Neuronal stem cell (in vitro differentiated cells): ENCODE measurements at regions not wholly inside any gene's neighbourhood (a gene's known extent, or its start where the extent isn't known, plus 50 kb on each side); places are given as distances from the start of the nearest gene placed in this dataset.
"Not testable (repeated sequence)": the region's sequence is repeated elsewhere in the genome, so short reads cannot be mapped to it uniquely, and the experiment has no call there.

Experiments used
- DNase-seq: peaks from one replicate; pipeline ENCODE4 v3.0.0-alpha.2; 2013; ENCODE audit warnings: low spot score
- H2AFZ ChIP-seq: one replicate; pipeline ENCODE4 v1.6.1; 2013; ENCODE audit warnings: mild to moderate bottlenecking, low read length, inconsistent platforms
- H2AK5ac ChIP-seq: 2 replicates; pipeline ENCODE4 v1.6.1; 2013; ENCODE audit warnings: low read depth, mild to moderate bottlenecking, inconsistent platforms, low read length, moderate library complexity, mixed read lengths
- H2BK120ac ChIP-seq: 2 replicates; pipeline ENCODE4 v1.6.1; 2013; ENCODE audit warnings: low read depth, mild to moderate bottlenecking, inconsistent platforms, low read length, moderate library complexity, mixed read lengths
- H2BK12ac ChIP-seq: one replicate; pipeline ENCODE4 v1.6.1; 2013; ENCODE audit warnings: low read length, inconsistent platforms
- H2BK15ac ChIP-seq: 2 replicates; pipeline ENCODE4 v1.6.1; 2013; ENCODE audit warnings: mild to moderate bottlenecking, low read length, inconsistent platforms, mixed read lengths
- H2BK5ac ChIP-seq: one replicate; pipeline ENCODE4 v1.6.1; 2013; ENCODE audit warnings: inconsistent platforms, mild to moderate bottlenecking, low read length, moderate library complexity
- H3K14ac ChIP-seq: one replicate; pipeline ENCODE4 v1.6.1; 2013; ENCODE audit warnings: low read length, inconsistent platforms
- H3K18ac ChIP-seq: 2 replicates; pipeline ENCODE4 v1.6.1; 2013; ENCODE audit warnings: low read length, inconsistent platforms
- H3K23ac ChIP-seq: 2 replicates; pipeline ENCODE4 v1.6.1; 2013; ENCODE audit warnings: low read depth, mild to moderate bottlenecking, mixed read lengths, low read length, inconsistent platforms; ENCODE audit not compliant: poor library complexity
- H3K27ac ChIP-seq: replicated peaks from 3 replicates; pipeline ENCODE4 v1.5.1; 2013; ENCODE audit warnings: low read length, inconsistent platforms
- H3K27me3 ChIP-seq, 3 experiments: 2 replicates each; pipeline ENCODE4 v1.6.1; 2013; ENCODE audit warnings: low read length in 3 of 3, mild to moderate bottlenecking in 2 of 3, inconsistent platforms in 1 of 3, low read depth in 1 of 3, mixed read lengths in 1 of 3, moderate library complexity in 1 of 3; ENCODE audit not compliant: control insufficient read depth in 3 of 3, insufficient read depth in 3 of 3
- H3K36me3 ChIP-seq, 2 donors: replicated peaks in 1 of 2; 2 replicates each; pipeline ENCODE4 v1.6.1; 2013; ENCODE audit warnings: low read length in 2 of 2; ENCODE audit not compliant: control insufficient read depth in 2 of 2, insufficient read depth in 2 of 2
- H3K4ac ChIP-seq: 2 replicates; pipeline ENCODE4 v1.6.1; 2013; ENCODE audit warnings: inconsistent platforms, mild to moderate bottlenecking, low read length, moderate library complexity
- H3K4me1 ChIP-seq, 2 donors: 1 replicate in 1 of 2; 2 replicates in 1 of 2; pipeline ENCODE4 v1.6.1; 2013; ENCODE audit warnings: low read length in 2 of 2, low read depth in 1 of 2; ENCODE audit not compliant: control insufficient read depth in 2 of 2, insufficient read depth in 1 of 2
- H3K4me2 ChIP-seq: one replicate; pipeline ENCODE4 v1.6.1; 2013; ENCODE audit warnings: mild to moderate bottlenecking, low read length, inconsistent platforms; ENCODE audit not compliant: insufficient read depth, poor library complexity, severe bottlenecking
- H3K4me3 ChIP-seq, 2 donors: 2 replicates each; pipeline ENCODE4 v1.5.1; 2013; ENCODE audit warnings: low read length in 2 of 2, mild to moderate bottlenecking in 2 of 2, inconsistent platforms in 1 of 2, moderate library complexity in 1 of 2
- H3K79me1 ChIP-seq: one replicate; pipeline ENCODE4 v1.6.1; 2013; ENCODE audit warnings: low read depth, mild to moderate bottlenecking, inconsistent platforms, low read length, moderate library complexity
- H3K9ac ChIP-seq: one replicate; pipeline ENCODE4 v1.6.1; 2013; ENCODE audit warnings: mild to moderate bottlenecking, low read depth, low read length, inconsistent platforms; ENCODE audit not compliant: poor library complexity
- H3K9me3 ChIP-seq, 2 donors: replicated peaks in 1 of 2; 2 replicates each; pipeline versions ENCODE3 to v1.6.1; 2013; ENCODE audit warnings: low read length in 2 of 2, mild to moderate bottlenecking in 2 of 2, inconsistent platforms in 1 of 2, low read depth in 1 of 2, mixed read lengths in 1 of 2, moderate library complexity in 1 of 2; ENCODE audit not compliant: control insufficient read depth in 2 of 2, insufficient read depth in 1 of 2
- H4K8ac ChIP-seq: one replicate; pipeline ENCODE4 v1.6.1; 2013; ENCODE audit warnings: low read depth, mild to moderate bottlenecking, inconsistent platforms, low read length, moderate library complexity
- H4K91ac ChIP-seq: one replicate; pipeline ENCODE4 v1.6.1; 2013; ENCODE audit warnings: low read length, low read depth, mild to moderate bottlenecking, inconsistent platforms; ENCODE audit not compliant: poor library complexity
- WGBS, 2 donors: extraction: QIAGEN DNeasy Blood & Tissue Kit; methylation state at CpG; one replicate each; pipeline ENCODE4 v1.1.7; 2013; ENCODE audit warnings: missing lambda C conversion rate in 2 of 2, mixed read lengths in 1 of 2; ENCODE audit not compliant: insufficient read length in 2 of 2, insufficient replicate concordance in 1 of 2; ENCODE audit errors: extremely low coverage in 2 of 2; 5-methylcytosine and 5-hydroxymethylcytosine counted together

- no peak for DNase-seq
- peaks cover 0 to 26% (median 0%) of the 10 kb centered on the region in 3 experiments for H3K27me3 ChIP-seq
- no peak overlapping the region for H3K18ac ChIP-seq
- no CpG with 5 or more reads among the region's 4 CpGs for WGBS, 2 donors
- H3K9me3 ChIP-seq, result no peaks in the 10 kb centered on the region
- no peak overlapping the region for H3K9ac ChIP-seq
- no peak overlapping the region for H2BK12ac ChIP-seq
- no peak overlapping the region for H2BK5ac ChIP-seq
- H3K4me2 ChIP-seq, result peak overlapping the region; percentile 28
- no peak overlapping the region for H4K91ac ChIP-seq
- H3K36me3 ChIP-seq, result no peaks in the 10 kb centered on the region
- peaks cover 0 to 14% of the 10 kb centered on the region in 2 donors for H3K4me1 ChIP-seq
- H3K79me1 ChIP-seq, result no peaks in the 10 kb centered on the region
- H3K14ac ChIP-seq, result no peak overlapping the region
- H3K4me3 ChIP-seq, result no peak overlapping the region
- H2BK15ac ChIP-seq, result no peak overlapping the region
- peak overlapping the region; percentile 78 for H3K27ac ChIP-seq
- H3K4ac ChIP-seq, result no peak overlapping the region
- H3K23ac ChIP-seq, result no peak overlapping the region
- H4K8ac ChIP-seq, result no peak overlapping the region
- H2AFZ ChIP-seq, result no peak overlapping the region
- no peak overlapping the region for H2AK5ac ChIP-seq
- H2BK120ac ChIP-seq, result no peak overlapping the region
These were observed 63.5 kb upstream of the OLIG2 start for GRCh38 chr21:32962268-32962667.

- Histone ChIP-seq H3K4me1 (peaks cover 0 to 9% of the 10 kb centered on the region in 2 donors), H4K8ac (no peak overlapping the region), H3K4ac (no peak overlapping the region), H3K23ac (no peak overlapping the region), H3K4me2 (no peak overlapping the region), H3K79me1 (no peaks in the 10 kb centered on the region), H3K18ac (no peak overlapping the region), H2AFZ (no peak overlapping the region), H3K14ac (no peak overlapping the region), H3K9ac (no peak overlapping the region), H3K9me3 (peaks cover 0 to 2% of the 10 kb centered on the region in 2 donors), H3K27ac (no peak overlapping the region), H3K36me3 (no peaks in the 10 kb centered on the region), H2BK120ac (no peak overlapping the region), H2BK12ac (no peak overlapping the region), H2BK15ac (no peak overlapping the region), H2BK5ac (no peak overlapping the region), H4K91ac (no peak overlapping the region), H2AK5ac (no peak overlapping the region), H3K27me3 (peaks cover 0 to 14% (median 0%) of the 10 kb centered on the region in 3 experiments), H3K4me3 (no peak overlapping the region)
- no CpG with 5 or more reads among the region's 4 CpGs for WGBS, 2 donors
- DNase-seq, result no peak
These were observed 60.5 kb upstream of the OLIG2 start for GRCh38 chr21:32965129-32965680.

- no peak overlapping the region for H4K91ac ChIP-seq
- H3K79me1 ChIP-seq, result no peaks in the 10 kb centered on the region
- no peak overlapping the region for H3K23ac ChIP-seq
- H2BK120ac ChIP-seq, result no peak overlapping the region
- no peak overlapping the region for H2BK12ac ChIP-seq
- H2BK5ac ChIP-seq, result no peak overlapping the region
- H2BK15ac ChIP-seq, result no peak overlapping the region
- no peak overlapping the region for H4K8ac ChIP-seq
- H3K36me3 ChIP-seq, result no peaks in the 10 kb centered on the region
- H2AK5ac ChIP-seq, result no peak overlapping the region
- H3K27ac ChIP-seq, result no peak overlapping the region
- no peak overlapping the region for H3K18ac ChIP-seq
- H3K4me2 ChIP-seq, result no peak overlapping the region
- no peak overlapping the region for H3K9ac ChIP-seq
- no peak overlapping the region for H3K4me3 ChIP-seq
- peaks cover 0 to 2% of the 10 kb centered on the region in 2 donors for H3K9me3 ChIP-seq
- no peak overlapping the region for H2AFZ ChIP-seq
- peaks cover 0 to 9% of the 10 kb centered on the region in 2 donors for H3K4me1 ChIP-seq
- H3K4ac ChIP-seq, result no peak overlapping the region
- H3K14ac ChIP-seq, result no peak overlapping the region
- no peak for DNase-seq
- WGBS, 2 donors, result no CpG with 5 or more reads among the region's 7 CpGs
- H3K27me3 ChIP-seq, result peaks cover 0 to 15% (median 0%) of the 10 kb centered on the region in 3 experiments
These were observed 59.6 kb upstream of the OLIG2 start for GRCh38 chr21:32966120-32966519.

- not testable (repeated sequence) for H3K36me3 ChIP-seq, H3K4me1 ChIP-seq, H3K4ac ChIP-seq, H4K8ac ChIP-seq, H3K4me3 ChIP-seq, DNase-seq, H3K9ac ChIP-seq, H3K18ac ChIP-seq, H2AK5ac ChIP-seq, H3K9me3 ChIP-seq, H2BK120ac ChIP-seq, H2BK15ac ChIP-seq, H2BK12ac ChIP-seq, H3K23ac ChIP-seq, H3K4me2 ChIP-seq, H4K91ac ChIP-seq, H3K14ac ChIP-seq, H2BK5ac ChIP-seq, H2AFZ ChIP-seq, H3K79me1 ChIP-seq, H3K27ac ChIP-seq
- peaks cover 0 to 20% (median 0%) of the 10 kb centered on the region in 3 experiments for H3K27me3 ChIP-seq
- WGBS, 2 donors, result no CpG with 5 or more reads among the region's 8 CpGs
These were observed 57.6 kb upstream of the OLIG2 start for GRCh38 chr21:32968103-32968502.
